ENCODE measurements at regions not wholly inside any gene's neighbourhood (a gene's known extent, or its start where the extent isn't known, plus 50 kb on each side); places are given as distances from the start of the nearest gene placed in this dataset.

DNA sequence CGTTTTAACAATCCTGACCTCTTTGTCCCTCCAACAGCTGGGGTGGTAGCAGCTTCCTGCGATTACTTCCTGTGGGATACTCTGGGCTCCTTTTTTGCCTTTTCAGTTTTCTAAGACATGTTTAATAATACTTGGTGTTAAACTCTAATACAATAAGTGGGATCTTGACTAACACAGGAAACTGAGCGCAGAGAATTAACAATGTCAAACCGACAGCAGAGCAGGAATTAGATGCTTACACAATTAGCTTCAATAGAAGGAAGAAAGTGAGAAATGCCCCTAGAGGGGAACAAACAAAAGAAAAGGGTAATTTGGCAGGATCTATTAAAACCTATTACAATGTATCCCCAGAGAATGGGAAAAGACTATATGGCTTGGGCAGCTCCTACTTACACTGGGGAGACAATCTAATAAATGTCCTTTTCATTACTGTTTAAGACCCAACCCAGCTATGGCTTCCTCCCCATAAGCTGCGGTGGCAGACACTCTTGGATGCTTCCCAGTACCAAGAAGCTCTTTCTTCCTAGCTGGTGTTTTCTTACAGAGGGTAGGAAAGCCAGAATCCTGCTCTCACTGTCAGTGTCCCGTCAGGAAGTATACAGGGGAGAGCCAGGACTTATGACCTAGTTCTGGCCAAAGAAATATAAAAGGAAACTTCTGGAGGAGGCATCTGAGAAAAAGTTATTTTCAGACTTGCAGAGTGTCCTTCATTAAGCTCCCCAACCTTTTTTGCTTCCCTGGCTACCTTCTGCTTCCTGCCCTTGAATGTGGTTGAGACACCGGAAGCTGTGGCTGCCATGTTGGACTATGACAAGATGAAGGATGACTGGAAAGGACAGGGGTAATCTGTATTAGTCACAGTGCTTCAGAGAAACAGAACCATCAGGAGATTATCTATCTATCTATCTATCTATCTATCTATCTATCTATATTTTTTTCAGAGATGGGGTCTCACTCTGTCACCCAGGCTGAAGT is 194.1 kb upstream of the KBTBD8 start:
- TF ChIP-seq EZH2 (IDR thresholded peaks at IDR 0.05; ENCODE audit: borderline replicate concordance, low read length): no peak
- TF ChIP-seq, protein P1, sequence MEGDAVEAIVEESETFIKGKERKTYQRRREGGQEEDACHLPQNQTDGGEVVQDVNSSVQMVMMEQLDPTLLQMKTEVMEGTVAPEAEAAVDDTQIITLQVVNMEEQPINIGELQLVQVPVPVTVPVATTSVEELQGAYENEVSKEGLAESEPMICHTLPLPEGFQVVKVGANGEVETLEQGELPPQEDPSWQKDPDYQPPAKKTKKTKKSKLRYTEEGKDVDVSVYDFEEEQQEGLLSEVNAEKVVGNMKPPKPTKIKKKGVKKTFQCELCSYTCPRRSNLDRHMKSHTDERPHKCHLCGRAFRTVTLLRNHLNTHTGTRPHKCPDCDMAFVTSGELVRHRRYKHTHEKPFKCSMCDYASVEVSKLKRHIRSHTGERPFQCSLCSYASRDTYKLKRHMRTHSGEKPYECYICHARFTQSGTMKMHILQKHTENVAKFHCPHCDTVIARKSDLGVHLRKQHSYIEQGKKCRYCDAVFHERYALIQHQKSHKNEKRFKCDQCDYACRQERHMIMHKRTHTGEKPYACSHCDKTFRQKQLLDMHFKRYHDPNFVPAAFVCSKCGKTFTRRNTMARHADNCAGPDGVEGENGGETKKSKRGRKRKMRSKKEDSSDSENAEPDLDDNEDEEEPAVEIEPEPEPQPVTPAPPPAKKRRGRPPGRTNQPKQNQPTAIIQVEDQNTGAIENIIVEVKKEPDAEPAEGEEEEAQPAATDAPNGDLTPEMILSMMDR (IDR thresholded peaks at IDR 0.05; ENCODE audit: low read length): no peak
